GM23338 (cell line): ENCODE measurements at regions not wholly inside any gene's neighbourhood (a gene's known extent, or its start where the extent isn't known, plus 50 kb on each side); places are given as distances from the start of the nearest gene placed in this dataset.

ENCODE experiments used
- ATAC-seq: fragments of 200-7000 bp; cut with Tn5 transposase; 3 replicates; pipeline ENCODE4 v1.9.1; 2020
- DNase-seq: peaks from one replicate; pipeline ENCODE4 v3.0.0-alpha.2; 2015; ENCODE audit warnings: low spot score
- H2AFZ ChIP-seq: fragments of 200-600 bp; sonication (generic); 2 replicates; pipeline ENCODE4 v1.8.0; 2016; ENCODE audit warnings: antibody characterized with exemption, mild to moderate bottlenecking, moderate library complexity
- H3F3A ChIP-seq: fragments of 200-600 bp; sonication (generic); replicated peaks from 2 replicates; pipeline ENCODE4 v1.8.0; 2017; ENCODE audit warnings: antibody characterized with exemption, mixed run types, low read depth
- H3K27ac ChIP-seq: fragments of 200-600 bp; sonication (generic); 2 replicates; pipeline ENCODE4 v1.6.1; 2016; ENCODE audit warnings: low read depth
- H3K27me3 ChIP-seq: fragments of 200-600 bp; sonication (generic); 2 replicates; pipeline ENCODE4 v1.8.0; 2016; ENCODE audit warnings: mild to moderate bottlenecking, mixed run types, moderate library complexity; ENCODE audit not compliant: insufficient read depth
- H3K36me3 ChIP-seq: fragments of 200-600 bp; sonication (generic); 2 replicates; pipeline ENCODE4 v1.8.0; 2016; ENCODE audit warnings: mild to moderate bottlenecking; ENCODE audit not compliant: insufficient read depth
- H3K4me1 ChIP-seq: fragments of 200-600 bp; sonication (generic); 2 replicates; pipeline ENCODE4 v1.8.0; 2016; ENCODE audit warnings: mild to moderate bottlenecking, moderate library complexity; ENCODE audit not compliant: insufficient read depth
- H3K4me2 ChIP-seq: fragments of 200-600 bp; sonication (generic); 2 replicates; pipeline ENCODE4 v1.7.1; 2017; ENCODE audit warnings: mixed run types
- H3K4me3 ChIP-seq: fragments of 200-600 bp; sonication (generic); 2 replicates; pipeline ENCODE4 v1.6.1; 2016; ENCODE audit warnings: mixed run types
- H3K79me2 ChIP-seq: fragments of 200-600 bp; sonication (generic); replicated peaks from 2 replicates; pipeline ENCODE4 v1.8.0; 2017; ENCODE audit warnings: mild to moderate bottlenecking; ENCODE audit not compliant: insufficient read depth
- H3K9me2 ChIP-seq: fragments of 200-600 bp; sonication (generic); 2 replicates; pipeline ENCODE4 v1.8.0; 2017; ENCODE audit not compliant: insufficient read depth
- H4K20me1 ChIP-seq: fragments of 200-600 bp; sonication (generic); replicated peaks from 2 replicates; pipeline ENCODE4 v1.8.0; 2017; ENCODE audit warnings: mild to moderate bottlenecking; ENCODE audit not compliant: insufficient read depth
- H3K27ac Mint-ChIP-seq: 2 replicates; pipeline ENCODE4 v1.8.0; 2020; ENCODE audit warnings: inconsistent platforms, mild to moderate bottlenecking, moderate library complexity, mixed read lengths
- H3K27me3 Mint-ChIP-seq: 3 replicates; pipeline ENCODE4 v1.8.0; 2022; ENCODE audit warnings: low read depth, mild to moderate bottlenecking, moderate library complexity, mixed read lengths, inconsistent platforms; ENCODE audit not compliant: insufficient read depth, poor library complexity
- H3K36me3 Mint-ChIP-seq: 3 replicates; pipeline ENCODE4 v1.8.0; 2021; ENCODE audit warnings: low read depth, mild to moderate bottlenecking, inconsistent platforms, moderate library complexity, mixed read lengths
- H3K4me1 Mint-ChIP-seq: 3 replicates; pipeline ENCODE4 v1.8.0; 2020; ENCODE audit warnings: mild to moderate bottlenecking, inconsistent platforms, mixed read lengths
- H3K4me3 Mint-ChIP-seq: 3 replicates; pipeline ENCODE4 v1.8.0; 2021; ENCODE audit warnings: moderate library complexity, mild to moderate bottlenecking, inconsistent platforms, mixed read lengths
- H3K9me3 Mint-ChIP-seq: 3 replicates; pipeline ENCODE4 v1.8.0; 2020; ENCODE audit warnings: moderate library complexity, mild to moderate bottlenecking, inconsistent platforms, mixed read lengths
- CREB1 ChIP-seq: fragments of 250-450 bp; sonication (Bioruptor Pico); IDR thresholded peaks from 2 replicates; pipeline ENCODE4 v1.5.0; 2020; ENCODE audit warnings: low read depth, mild to moderate bottlenecking, moderate library complexity
- EZH2 ChIP-seq: fragments of 200-600 bp; sonication (generic); IDR thresholded peaks from one replicate; pipeline ENCODE4 v1.8.0; 2017; ENCODE audit warnings: antibody characterized with exemption, mild to moderate bottlenecking, low read depth; ENCODE audit not compliant: unreplicated experiment
- EZH2phosphoT487 ChIP-seq: fragments of 200-600 bp; sonication (generic); IDR thresholded peaks from one replicate; pipeline ENCODE4 v1.8.1; 2018; ENCODE audit warnings: antibody characterized with exemption; ENCODE audit not compliant: unreplicated experiment
- NANOG ChIP-seq: IDR thresholded peaks from 2 replicates; pipeline ENCODE4 v1.6.1; 2016; ENCODE audit warnings: antibody characterized with exemption, borderline replicate concordance
- POLR2AphosphoS5 ChIP-seq: IDR thresholded peaks from 2 replicates; pipeline ENCODE4 v1.6.1; 2016; ENCODE audit warnings: antibody characterized with exemption, low read depth
- STAT1 ChIP-seq: IDR thresholded peaks from one replicate; pipeline ENCODE4 v1.6.1; 2016; ENCODE audit warnings: antibody characterized with exemption; ENCODE audit not compliant: unreplicated experiment
- ZNF114 ChIP-seq: fragments of 250-450 bp; sonication (Bioruptor Pico); IDR thresholded peaks from 2 replicates; pipeline ENCODE4 v1.5.0; 2020; ENCODE audit warnings: mild to moderate bottlenecking, moderate library complexity
- ZNF331 ChIP-seq: fragments of 250-450 bp; sonication (Bioruptor Pico); IDR thresholded peaks from 2 replicates; pipeline ENCODE4 v1.5.0; 2020; ENCODE audit warnings: low read depth, mild to moderate bottlenecking, moderate library complexity
- TF ChIP-seq, protein P1 (sequence below), 2 experiments: fragments of 200-600 bp in 1 of 2; sonication (generic) in 1 of 2; conservative IDR thresholded peaks; 2 replicates each; pipeline versions ENCODE4 v1.5.1 to v1.6.1; 2016 to 2017; ENCODE audit warnings: antibody characterized with exemption in 2 of 2, low read depth in 2 of 2, mild to moderate bottlenecking in 2 of 2, moderate library complexity in 1 of 2
- TF ChIP-seq, protein P2 (sequence below): fragments of 250-450 bp; sonication (Bioruptor Pico); IDR thresholded peaks from 2 replicates; pipeline ENCODE4 v1.5.0; 2020; ENCODE audit warnings: mild to moderate bottlenecking, moderate library complexity
- TF ChIP-seq, protein P3 (sequence below): IDR thresholded peaks from 2 replicates; pipeline ENCODE4 v1.6.1; 2016; ENCODE audit warnings: antibody characterized with exemption

DNA sequence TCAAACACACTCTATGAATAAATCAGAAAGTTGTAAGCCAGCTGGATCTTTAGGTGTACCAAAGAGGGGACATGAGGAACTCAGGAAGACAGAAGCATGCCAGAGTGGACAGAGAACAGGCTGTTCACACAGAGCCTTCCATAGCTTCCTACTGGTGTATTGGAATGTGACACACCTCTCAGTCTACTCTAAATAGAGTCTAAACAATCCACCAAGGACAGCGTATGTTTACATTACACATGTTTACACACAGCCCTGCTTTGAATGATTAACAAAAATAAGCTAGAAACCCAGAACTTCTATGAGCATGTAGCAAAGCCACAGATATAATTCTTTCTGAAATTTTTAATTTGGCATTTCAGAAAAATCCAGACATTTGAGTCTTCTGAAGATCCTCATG lies 1279.0 kb upstream of the CDH8 start (continued):
- TF ChIP-seq, protein P1, sequence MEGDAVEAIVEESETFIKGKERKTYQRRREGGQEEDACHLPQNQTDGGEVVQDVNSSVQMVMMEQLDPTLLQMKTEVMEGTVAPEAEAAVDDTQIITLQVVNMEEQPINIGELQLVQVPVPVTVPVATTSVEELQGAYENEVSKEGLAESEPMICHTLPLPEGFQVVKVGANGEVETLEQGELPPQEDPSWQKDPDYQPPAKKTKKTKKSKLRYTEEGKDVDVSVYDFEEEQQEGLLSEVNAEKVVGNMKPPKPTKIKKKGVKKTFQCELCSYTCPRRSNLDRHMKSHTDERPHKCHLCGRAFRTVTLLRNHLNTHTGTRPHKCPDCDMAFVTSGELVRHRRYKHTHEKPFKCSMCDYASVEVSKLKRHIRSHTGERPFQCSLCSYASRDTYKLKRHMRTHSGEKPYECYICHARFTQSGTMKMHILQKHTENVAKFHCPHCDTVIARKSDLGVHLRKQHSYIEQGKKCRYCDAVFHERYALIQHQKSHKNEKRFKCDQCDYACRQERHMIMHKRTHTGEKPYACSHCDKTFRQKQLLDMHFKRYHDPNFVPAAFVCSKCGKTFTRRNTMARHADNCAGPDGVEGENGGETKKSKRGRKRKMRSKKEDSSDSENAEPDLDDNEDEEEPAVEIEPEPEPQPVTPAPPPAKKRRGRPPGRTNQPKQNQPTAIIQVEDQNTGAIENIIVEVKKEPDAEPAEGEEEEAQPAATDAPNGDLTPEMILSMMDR (conservative IDR thresholded peaks at IDR 0.05; ENCODE audit: low read depth in 2 of 2): no peak
- TF ChIP-seq EZH2 (no peak), ZNF114 (no peak)
- TF ChIP-seq, protein P2, sequence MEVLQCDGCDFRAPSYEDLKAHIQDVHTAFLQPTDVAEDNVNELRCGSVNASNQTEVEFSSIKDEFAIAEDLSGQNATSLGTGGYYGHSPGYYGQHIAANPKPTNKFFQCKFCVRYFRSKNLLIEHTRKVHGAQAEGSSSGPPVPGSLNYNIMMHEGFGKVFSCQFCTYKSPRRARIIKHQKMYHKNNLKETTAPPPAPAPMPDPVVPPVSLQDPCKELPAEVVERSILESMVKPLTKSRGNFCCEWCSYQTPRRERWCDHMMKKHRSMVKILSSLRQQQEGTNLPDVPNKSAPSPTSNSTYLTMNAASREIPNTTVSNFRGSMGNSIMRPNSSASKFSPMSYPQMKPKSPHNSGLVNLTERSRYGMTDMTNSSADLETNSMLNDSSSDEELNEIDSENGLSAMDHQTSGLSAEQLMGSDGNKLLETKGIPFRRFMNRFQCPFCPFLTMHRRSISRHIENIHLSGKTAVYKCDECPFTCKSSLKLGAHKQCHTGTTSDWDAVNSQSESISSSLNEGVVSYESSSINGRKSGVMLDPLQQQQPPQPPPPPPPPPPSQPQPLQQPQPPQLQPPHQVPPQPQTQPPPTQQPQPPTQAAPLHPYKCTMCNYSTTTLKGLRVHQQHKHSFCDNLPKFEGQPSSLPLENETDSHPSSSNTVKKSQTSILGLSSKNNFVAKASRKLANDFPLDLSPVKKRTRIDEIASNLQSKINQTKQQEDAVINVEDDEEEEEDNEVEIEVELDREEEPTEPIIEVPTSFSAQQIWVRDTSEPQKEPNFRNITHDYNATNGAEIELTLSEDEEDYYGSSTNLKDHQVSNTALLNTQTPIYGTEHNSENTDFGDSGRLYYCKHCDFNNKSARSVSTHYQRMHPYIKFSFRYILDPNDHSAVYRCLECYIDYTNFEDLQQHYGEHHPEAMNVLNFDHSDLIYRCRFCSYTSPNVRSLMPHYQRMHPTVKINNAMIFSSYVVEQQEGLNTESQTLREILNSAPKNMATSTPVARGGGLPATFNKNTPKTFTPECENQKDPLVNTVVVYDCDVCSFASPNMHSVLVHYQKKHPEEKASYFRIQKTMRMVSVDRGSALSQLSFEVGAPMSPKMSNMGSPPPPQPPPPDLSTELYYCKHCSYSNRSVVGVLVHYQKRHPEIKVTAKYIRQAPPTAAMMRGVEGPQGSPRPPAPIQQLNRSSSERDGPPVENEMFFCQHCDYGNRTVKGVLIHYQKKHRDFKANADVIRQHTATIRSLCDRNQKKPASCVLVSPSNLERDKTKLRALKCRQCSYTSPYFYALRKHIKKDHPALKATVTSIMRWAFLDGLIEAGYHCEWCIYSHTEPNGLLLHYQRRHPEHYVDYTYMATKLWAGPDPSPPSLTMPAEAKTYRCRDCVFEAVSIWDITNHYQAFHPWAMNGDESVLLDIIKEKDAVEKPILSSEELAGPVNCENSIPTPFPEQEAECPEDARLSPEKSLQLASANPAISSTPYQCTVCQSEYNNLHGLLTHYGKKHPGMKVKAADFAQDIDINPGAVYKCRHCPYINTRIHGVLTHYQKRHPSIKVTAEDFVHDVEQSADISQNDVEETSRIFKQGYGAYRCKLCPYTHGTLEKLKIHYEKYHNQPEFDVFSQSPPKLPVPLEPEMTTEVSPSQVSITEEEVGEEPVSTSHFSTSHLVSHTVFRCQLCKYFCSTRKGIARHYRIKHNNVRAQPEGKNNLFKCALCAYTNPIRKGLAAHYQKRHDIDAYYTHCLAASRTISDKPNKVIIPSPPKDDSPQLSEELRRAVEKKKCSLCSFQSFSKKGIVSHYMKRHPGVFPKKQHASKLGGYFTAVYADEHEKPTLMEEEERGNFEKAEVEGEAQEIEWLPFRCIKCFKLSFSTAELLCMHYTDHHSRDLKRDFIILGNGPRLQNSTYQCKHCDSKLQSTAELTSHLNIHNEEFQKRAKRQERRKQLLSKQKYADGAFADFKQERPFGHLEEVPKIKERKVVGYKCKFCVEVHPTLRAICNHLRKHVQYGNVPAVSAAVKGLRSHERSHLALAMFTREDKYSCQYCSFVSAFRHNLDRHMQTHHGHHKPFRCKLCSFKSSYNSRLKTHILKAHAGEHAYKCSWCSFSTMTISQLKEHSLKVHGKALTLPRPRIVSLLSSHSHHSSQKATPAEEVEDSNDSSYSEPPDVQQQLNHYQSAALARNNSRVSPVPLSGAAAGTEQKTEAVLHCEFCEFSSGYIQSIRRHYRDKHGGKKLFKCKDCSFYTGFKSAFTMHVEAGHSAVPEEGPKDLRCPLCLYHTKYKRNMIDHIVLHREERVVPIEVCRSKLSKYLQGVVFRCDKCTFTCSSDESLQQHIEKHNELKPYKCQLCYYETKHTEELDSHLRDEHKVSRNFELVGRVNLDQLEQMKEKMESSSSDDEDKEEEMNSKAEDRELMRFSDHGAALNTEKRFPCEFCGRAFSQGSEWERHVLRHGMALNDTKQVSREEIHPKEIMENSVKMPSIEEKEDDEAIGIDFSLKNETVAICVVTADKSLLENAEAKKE (CRISPR knock-in tag): no peak

DNA sequence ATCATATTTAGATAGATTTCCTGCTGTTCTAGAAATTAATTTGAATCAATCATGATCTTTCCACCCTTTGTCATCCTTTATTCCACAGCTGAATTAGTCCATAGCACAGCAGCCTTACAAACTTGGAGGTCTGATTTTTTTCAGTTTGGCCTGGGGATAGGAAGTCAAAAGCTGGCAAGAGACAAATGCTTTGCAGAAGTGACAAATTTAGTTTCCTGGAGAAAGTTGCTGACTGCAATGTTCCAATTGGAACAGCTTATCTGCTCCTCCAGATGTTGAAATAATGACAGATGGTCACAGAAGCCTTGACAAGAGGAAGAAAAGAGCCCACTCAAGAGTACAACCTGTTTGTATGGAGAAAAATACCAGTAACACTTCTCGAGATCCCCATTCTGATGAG lies 1276.1 kb upstream of the CDH8 start:
- ATAC-seq: no peak
- DNase-seq: no peak
- no peaks in the 10 kb centered on the region for H3K27me3 ChIP-seq
- Mint-ChIP-seq H3K9me3 (no peaks in the 10 kb centered on the region), H3K36me3 (no peaks in the 10 kb centered on the region), H3K27ac (peak overlapping the region; percentile 38; the same call in 1 of the 2 replicates), H3K27me3 (no peaks in the 10 kb centered on the region), H3K4me3 (no peak overlapping the region), H3K4me1 (peaks cover 10% of the 10 kb centered on the region)
- H2AFZ ChIP-seq: no peak overlapping the region
- no peak overlapping the region for H3K4me2 ChIP-seq
- H4K20me1 ChIP-seq: no peaks in the 10 kb centered on the region
- H3K4me3 ChIP-seq: no peak overlapping the region
- H3K79me2 ChIP-seq: no peaks in the 10 kb centered on the region
- H3K36me3 ChIP-seq: no peaks in the 10 kb centered on the region
- no peaks in the 10 kb centered on the region for H3F3A ChIP-seq
- H3K9me2 ChIP-seq: no peaks in the 10 kb centered on the region
- no peak overlapping the region for H3K27ac ChIP-seq
- peaks cover 10% of the 10 kb centered on the region for H3K4me1 ChIP-seq
- TF ChIP-seq NANOG (no peak), POLR2AphosphoS5 (no peak), CREB1 (no peak), EZH2 (no peak), ZNF331 (CRISPR knock-in tag) (no peak), STAT1 (no peak), ZNF114 (no peak), EZH2phosphoT487 (no peak)
- TF ChIP-seq, protein P3, sequence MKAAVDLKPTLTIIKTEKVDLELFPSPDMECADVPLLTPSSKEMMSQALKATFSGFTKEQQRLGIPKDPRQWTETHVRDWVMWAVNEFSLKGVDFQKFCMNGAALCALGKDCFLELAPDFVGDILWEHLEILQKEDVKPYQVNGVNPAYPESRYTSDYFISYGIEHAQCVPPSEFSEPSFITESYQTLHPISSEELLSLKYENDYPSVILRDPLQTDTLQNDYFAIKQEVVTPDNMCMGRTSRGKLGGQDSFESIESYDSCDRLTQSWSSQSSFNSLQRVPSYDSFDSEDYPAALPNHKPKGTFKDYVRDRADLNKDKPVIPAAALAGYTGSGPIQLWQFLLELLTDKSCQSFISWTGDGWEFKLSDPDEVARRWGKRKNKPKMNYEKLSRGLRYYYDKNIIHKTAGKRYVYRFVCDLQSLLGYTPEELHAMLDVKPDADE: no peak
- TF ChIP-seq, protein P1 (conservative IDR thresholded peaks at IDR 0.05; ENCODE audit: low read depth in 2 of 2): no peak
